PC-3 (cell line): ENCODE measurements at regions not wholly inside any gene's neighbourhood (a gene's known extent, or its start where the extent isn't known, plus 50 kb on each side); places are given as distances from the start of the nearest gene placed in this dataset.
A peak's percentile ranks its signal among the peaks of the same experiment; 100 is the strongest.

Experiments
- ATAC-seq: fragments of 200-7000 bp; cut with Tn5 transposase; 2 replicates; pipeline ENCODE4 v1.9.1; 2020; ENCODE audit warnings: mild to moderate bottlenecking, moderate library complexity
- BruUV-seq: library from RNA; stranded (reverse); fragments of 400-500 nt; replicated peaks from 2 replicates; lab custom pipeline; 2021; lab: Mats Ljungman, UMichigan
- CTCF ChIA-PET: fragments of 300-600 bp; sonication (Branson Sonifier 250); formaldehyde crosslinking; loops from one replicate; lab custom pipeline; 2022; ENCODE audit warnings: antibody characterized with exemption; lab: Charles Lee
- POLR2A ChIA-PET: fragments of 300-600 bp; sonication (Branson Sonifier 250); formaldehyde crosslinking; loops from one replicate; lab custom pipeline; 2022; ENCODE audit warnings: antibody characterized with exemption; ENCODE audit not compliant: unreplicated experiment; lab: Charles Lee
- DNase-seq: peaks from one replicate; pipeline ENCODE4 v3.0.0-alpha.2; 2015
- H2AFZ ChIP-seq: fragments of 300-600 bp; sonication (generic); 2 replicates; pipeline ENCODE4 v1.6.0; 2016; ENCODE audit warnings: antibody characterized with exemption, low read length
- H3F3A ChIP-seq: fragments of 300-600 bp; sonication (generic); one replicate; pipeline ENCODE4 v1.6.0; 2017; ENCODE audit warnings: antibody characterized with exemption, low read length, control low read depth, mild to moderate bottlenecking; ENCODE audit not compliant: unreplicated experiment
- H3K27ac ChIP-seq: fragments of 300-600 bp; sonication (generic); 2 replicates; pipeline ENCODE4 v1.5.1; 2016; ENCODE audit warnings: mild to moderate bottlenecking, low read length
- H3K27me3 ChIP-seq: fragments of 300-600 bp; sonication (generic); 2 replicates; pipeline ENCODE4 v1.6.1; 2016; ENCODE audit warnings: low read length, mixed read lengths
- H3K36me3 ChIP-seq: fragments of 300-600 bp; sonication (generic); 2 replicates; pipeline ENCODE4 v1.6.1; 2016; ENCODE audit warnings: low read depth, mixed run types, low read length, mixed read lengths
- H3K4me1 ChIP-seq: fragments of 300-600 bp; sonication (generic); 2 replicates; pipeline ENCODE4 v1.5.1; 2016; ENCODE audit warnings: low read length; ENCODE audit not compliant: insufficient read depth
- H3K4me2 ChIP-seq: fragments of 300-600 bp; sonication (generic); 2 replicates; pipeline ENCODE4 v1.6.0; 2016; ENCODE audit warnings: low read length
- H3K4me3 ChIP-seq: fragments of 300-600 bp; sonication (generic); 2 replicates; pipeline ENCODE4 v1.5.1; 2016; ENCODE audit warnings: mild to moderate bottlenecking, low read length, mixed read lengths
- H3K79me2 ChIP-seq: fragments of 300-600 bp; sonication (generic); 2 replicates; pipeline ENCODE4 v1.6.1; 2017; ENCODE audit warnings: low read length, mixed read lengths
- H3K9ac ChIP-seq: fragments of 300-600 bp; sonication (generic); 2 replicates; pipeline ENCODE4 v1.6.0; 2016; ENCODE audit warnings: mild to moderate bottlenecking, low read length
- H3K9me2 ChIP-seq: fragments of 300-600 bp; sonication (generic); replicated peaks from 2 replicates; pipeline ENCODE4 v1.6.1; 2016; ENCODE audit warnings: mixed run types, low read length, mixed read lengths
- H3K9me3 ChIP-seq: fragments of 300-600 bp; sonication (generic); 2 replicates; pipeline ENCODE4 v1.6.1; 2016; ENCODE audit warnings: low read length, mixed read lengths
- H4K20me1 ChIP-seq: fragments of 300-600 bp; sonication (generic); 2 replicates; pipeline ENCODE4 v1.6.1; 2016; ENCODE audit warnings: low read length, mixed read lengths
- CTCF ChIP-seq: fragments of 300-600 bp; sonication (generic); conservative IDR thresholded peaks from 2 replicates; pipeline ENCODE4 v1.5.1; 2017; ENCODE audit warnings: antibody characterized with exemption, low read depth, mild to moderate bottlenecking, low read length
- EZH2 ChIP-seq: fragments of 300-600 bp; sonication (generic); IDR thresholded peaks from one replicate; pipeline ENCODE4 v1.6.1; 2017; ENCODE audit warnings: antibody characterized with exemption, mild to moderate bottlenecking, low read length; ENCODE audit not compliant: unreplicated experiment
- EZH2phosphoT487 ChIP-seq: fragments of 300-600 bp; sonication (generic); IDR thresholded peaks from 2 replicates; pipeline ENCODE4 v1.6.1; 2018; ENCODE audit warnings: mild to moderate bottlenecking, antibody characterized with exemption, low read length, borderline replicate concordance
- intact Hi-C: fragments of 100-400 bp; cut with micrococcal nuclease; formaldehyde crosslinking; loops from 2 replicates; pipeline ENCODE4 v1.9.0; 2023

GRCh38 chr6:27146706-27147505 is 100.6 kb upstream of the PRSS16 start:
- no peaks in the 10 kb centered on the region for H3K27me3 ChIP-seq
- intact Hi-C loops: loop anchor here (1.0 to 5.0 kb wide), 7 partner anchors 15 to 1114 kb away; a partner anchor contains a TSS
- H3K4me2 ChIP-seq: peak overlapping the region; percentile 93
- TF ChIP-seq EZH2phosphoT487: no peak
- no peak for TF ChIP-seq CTCF
- TF ChIP-seq EZH2: no peak
- H3F3A ChIP-seq: peaks cover 6% of the 10 kb centered on the region
- BruUV-seq: TSS peak; percentile 97
- H3K36me3 ChIP-seq: no peaks in the 10 kb centered on the region
- peak; percentile 70 for ATAC-seq
- H3K79me2 ChIP-seq: peaks cover 35% of the 10 kb centered on the region
- peak overlapping the region; percentile 82 for H3K4me3 ChIP-seq
- H3K4me1 ChIP-seq: peaks cover 22% of the 10 kb centered on the region; the same call in 1 of the 2 replicates
- peak overlapping the region; percentile 91 for H3K9ac ChIP-seq
- H3K9me3 ChIP-seq: no peaks in the 10 kb centered on the region
- H3K9me2 ChIP-seq: no peaks in the 10 kb centered on the region
- POLR2A ChIA-PET: interaction anchor here (0.5 to 4.4 kb wide), 17 partner anchors 10 to 1775 kb away, joined by 3 to 80 read pairs (median 6); a partner anchor contains a TSS
- no peak overlapping the region for H2AFZ ChIP-seq
- peak overlapping the region; percentile 86 for H3K27ac ChIP-seq
- peaks cover 10% of the 10 kb centered on the region for H4K20me1 ChIP-seq
- peak; percentile 98 for DNase-seq
- CTCF ChIA-PET: interaction anchor here (0.6 to 1.3 kb wide), 4 partner anchors 20 to 942 kb away, joined by 3 to 8 read pairs (median 4); no protein-coding TSS in a partner anchor

GRCh38 chr6:27148404-27148795 is 99.1 kb upstream of the PRSS16 start:
- Histone ChIP-seq H3K4me3 (peak overlapping the region; percentile 69), H3K36me3 (no peaks in the 10 kb centered on the region), H3K4me2 (peak overlapping the region; percentile 87), H2AFZ (no peak overlapping the region), H3K27ac (no peak overlapping the region), H3K79me2 (peaks cover 28% of the 10 kb centered on the region), H3K9me3 (no peaks in the 10 kb centered on the region), H3K9me2 (no peaks in the 10 kb centered on the region), H3K4me1 (peaks cover 21% of the 10 kb centered on the region; the same call in 1 of the 2 replicates), H3K9ac (no peak overlapping the region), H3F3A (peaks cover 6% of the 10 kb centered on the region), H4K20me1 (peaks cover 5% of the 10 kb centered on the region; the same call in 1 of the 2 replicates), H3K27me3 (no peaks in the 10 kb centered on the region)
- no TSS peak for BruUV-seq
- TF ChIP-seq CTCF (no peak), EZH2 (no peak), EZH2phosphoT487 (no peak)
- ChIA-PET CTCF (no interaction called here), POLR2A (no interaction called here)
- DNase-seq (peak; percentile 42), ATAC-seq (no peak)
- intact Hi-C loops: loop anchor here (5.0 kb wide), 5 partner anchors 664 to 1026 kb away; a partner anchor contains a TSS
